NCI-H748 (cell line): ENCODE measurements at regions not wholly inside any gene's neighbourhood (a gene's known extent, or its start where the extent isn't known, plus 50 kb on each side); places are given as distances from the start of the nearest gene placed in this dataset.
"Not testable (repeated sequence)": the region's sequence is repeated elsewhere in the genome, so short reads cannot be mapped to it uniquely, and the experiment has no call there.

Experiments used
- DNase-seq: peaks from one replicate; lab custom pipeline; 2025; ENCODE audit not compliant: unreplicated experiment; lab: John Stamatoyannopoulos, UW

- DNase-seq = not testable (repeated sequence)
These were observed 1372.6 kb downstream of the FOXD4L5 start for GRCh38 chr9:63912451-63912850.

- not testable (repeated sequence) for DNase-seq
These were observed 1375.9 kb downstream of the FOXD4L5 start for GRCh38 chr9:63909076-63909475.

GRCh38 chr9:63899637-63900190 lies 1385.3 kb downstream of the FOXD4L5 start:
- DNase-seq = not testable (repeated sequence)

- DNase-seq = not testable (repeated sequence)
These were observed 1403.6 kb downstream of the FOXD4L5 start for GRCh38 chr9:63881386-63881785.

GRCh38 chr9:63876380-63876779 lies 1408.6 kb downstream of the FOXD4L5 start:
- not testable (repeated sequence) for DNase-seq

GRCh38 chr9:63859475-63860215 lies 1425.4 kb downstream of the FOXD4L5 start:
- no peak for DNase-seq

GRCh38 chr9:63859090-63859474 lies 1425.9 kb downstream of the FOXD4L5 start:
- DNase-seq = not testable (repeated sequence)

GRCh38 chr9:63853140-63853751 lies 1431.8 kb downstream of the FOXD4L5 start:
- not testable (repeated sequence) for DNase-seq

GRCh38 chr9:63824804-63825203 lies 1460.2 kb downstream of the FOXD4L5 start:
- not testable (repeated sequence) for DNase-seq

GRCh38 chr9:63823375-63824201 lies 1461.4 kb downstream of the FOXD4L5 start:
- DNase-seq = not testable (repeated sequence)

- DNase-seq = not testable (repeated sequence)
These were observed 1462.2 kb downstream of the FOXD4L5 start for GRCh38 chr9:63822615-63823374.

GRCh38 chr9:63821293-63821692 lies 1463.7 kb downstream of the FOXD4L5 start:
- DNase-seq = not testable (repeated sequence)

GRCh38 chr9:63820882-63821281 lies 1464.1 kb downstream of the FOXD4L5 start:
- not testable (repeated sequence) for DNase-seq

GRCh38 chr9:63820383-63820782 lies 1464.6 kb downstream of the FOXD4L5 start:
- not testable (repeated sequence) for DNase-seq

GRCh38 chr9:63817622-63818518 lies 1467.1 kb downstream of the FOXD4L5 start:
- DNase-seq = no peak

- no peak for DNase-seq
These were observed 1468.0 kb downstream of the FOXD4L5 start for GRCh38 chr9:63816751-63817621.

GRCh38 chr9:63814970-63815669 lies 1469.9 kb downstream of the FOXD4L5 start:
- not testable (repeated sequence) for DNase-seq
